CD4-positive, alpha-beta T cell treated with Interleukin-4 for 4 hours (primary cell): ENCODE measurements at regions not wholly inside any gene's neighbourhood (a gene's known extent, or its start where the extent isn't known, plus 50 kb on each side); places are given as distances from the start of the nearest gene placed in this dataset.

Experiments used
- DNase-seq: peaks from one replicate; pipeline ENCODE4 v3.0.0-alpha.2; 2020

- DNase-seq = no peak
Observed at GRCh38 chr5:87949676-87950631, 318.7 kb downstream of the TMEM161B start.

GRCh38 chr5:87948486-87948885, 320.2 kb downstream of the TMEM161B start:
- no peak for DNase-seq

- DNase-seq = no peak
Observed at GRCh38 chr5:87946271-87946670, 322.4 kb downstream of the TMEM161B start.

- no peak for DNase-seq
Observed at GRCh38 chr5:87945286-87945650, 323.4 kb downstream of the TMEM161B start.

- DNase-seq = no peak
Observed at GRCh38 chr5:87944553-87945285, 323.9 kb downstream of the TMEM161B start.

- no peak for DNase-seq
Observed at GRCh38 chr5:87940775-87941174, 327.9 kb downstream of the TMEM161B start.

GRCh38 chr5:87936667-87937066, 332.0 kb downstream of the TMEM161B start:
- DNase-seq = no peak

GRCh38 chr5:87924436-87924835, 344.2 kb downstream of the TMEM161B start:
- DNase-seq = no peak

- no peak for DNase-seq
Observed at GRCh38 chr5:87916320-87916719, 352.3 kb downstream of the TMEM161B start.

GRCh38 chr5:87912419-87912818, 356.2 kb downstream of the TMEM161B start:
- DNase-seq = no peak

- DNase-seq = no peak
Observed at GRCh38 chr5:87909382-87909781, 359.3 kb downstream of the TMEM161B start.

- no peak for DNase-seq
Observed at GRCh38 chr5:87906962-87907361, 361.7 kb downstream of the TMEM161B start.

- DNase-seq = no peak
Observed at GRCh38 chr5:87900419-87900818, 368.2 kb downstream of the TMEM161B start.

- DNase-seq = no peak
Observed at GRCh38 chr5:87899721-87900131, 368.9 kb downstream of the TMEM161B start.

GRCh38 chr5:87899208-87899661, 369.4 kb downstream of the TMEM161B start:
- DNase-seq = no peak

GRCh38 chr5:87898574-87898973, 370.1 kb downstream of the TMEM161B start:
- DNase-seq = no peak

GRCh38 chr5:87888139-87888538, 380.5 kb downstream of the TMEM161B start:
- DNase-seq = no peak

GRCh38 chr5:87887247-87887646, 381.4 kb downstream of the TMEM161B start:
- DNase-seq = no peak

- DNase-seq = no peak
Observed at GRCh38 chr5:87886164-87886563, 382.5 kb downstream of the TMEM161B start.

GRCh38 chr5:87885758-87886157, 382.9 kb downstream of the TMEM161B start:
- DNase-seq = no peak

GRCh38 chr5:87877495-87877894, 391.1 kb downstream of the TMEM161B start:
- no peak for DNase-seq

- DNase-seq = no peak
Observed at GRCh38 chr5:87877023-87877422, 391.6 kb downstream of the TMEM161B start.

GRCh38 chr5:87876616-87877015, 392.0 kb downstream of the TMEM161B start:
- DNase-seq = no peak

GRCh38 chr5:87872986-87873385, 395.7 kb downstream of the TMEM161B start:
- DNase-seq = no peak
